ENCODE measurements at regions not wholly inside any gene's neighbourhood (a gene's known extent, or its start where the extent isn't known, plus 50 kb on each side); places are given as distances from the start of the nearest gene placed in this dataset.
"Not testable (repeated sequence)": the region's sequence is repeated elsewhere in the genome, so short reads cannot be mapped to it uniquely, and the experiment has no call there.

GRCh38 chr10:57094965-57095364 is 733.9 kb upstream of the ZWINT start:
- Histone ChIP-seq H3K27ac (no peak overlapping the region), H3K36me3 (replicated peaks) (no peaks in the 10 kb centered on the region), H3K4me3 (ENCODE audit: low read depth, low read length) (no peak overlapping the region), H3K27me3 (replicated peaks) (no peaks in the 10 kb centered on the region)
- TF ChIP-seq, protein P1, sequence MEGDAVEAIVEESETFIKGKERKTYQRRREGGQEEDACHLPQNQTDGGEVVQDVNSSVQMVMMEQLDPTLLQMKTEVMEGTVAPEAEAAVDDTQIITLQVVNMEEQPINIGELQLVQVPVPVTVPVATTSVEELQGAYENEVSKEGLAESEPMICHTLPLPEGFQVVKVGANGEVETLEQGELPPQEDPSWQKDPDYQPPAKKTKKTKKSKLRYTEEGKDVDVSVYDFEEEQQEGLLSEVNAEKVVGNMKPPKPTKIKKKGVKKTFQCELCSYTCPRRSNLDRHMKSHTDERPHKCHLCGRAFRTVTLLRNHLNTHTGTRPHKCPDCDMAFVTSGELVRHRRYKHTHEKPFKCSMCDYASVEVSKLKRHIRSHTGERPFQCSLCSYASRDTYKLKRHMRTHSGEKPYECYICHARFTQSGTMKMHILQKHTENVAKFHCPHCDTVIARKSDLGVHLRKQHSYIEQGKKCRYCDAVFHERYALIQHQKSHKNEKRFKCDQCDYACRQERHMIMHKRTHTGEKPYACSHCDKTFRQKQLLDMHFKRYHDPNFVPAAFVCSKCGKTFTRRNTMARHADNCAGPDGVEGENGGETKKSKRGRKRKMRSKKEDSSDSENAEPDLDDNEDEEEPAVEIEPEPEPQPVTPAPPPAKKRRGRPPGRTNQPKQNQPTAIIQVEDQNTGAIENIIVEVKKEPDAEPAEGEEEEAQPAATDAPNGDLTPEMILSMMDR (IDR thresholded peaks at IDR 0.05; ENCODE audit: low read depth, low read length, missing control alignments) = no peak
- in situ Hi-C loops (cut with HindIII; ENCODE audit: low pct_ligation_motif_present, low sequenced_read_pairs) = no loop called here
- no peak for DNase-seq

- in situ Hi-C loops (cut with HindIII; ENCODE audit: low pct_ligation_motif_present, low sequenced_read_pairs) = no loop called here
- TF ChIP-seq, protein P1 (IDR thresholded peaks at IDR 0.05; ENCODE audit: low read depth, low read length, missing control alignments) = no peak
- Histone ChIP-seq H3K27ac (no peak overlapping the region), H3K27me3 (replicated peaks) (no peaks in the 10 kb centered on the region), H3K4me3 (ENCODE audit: low read depth, low read length) (no peak overlapping the region), H3K36me3 (replicated peaks) (no peaks in the 10 kb centered on the region)
- no peak for DNase-seq
Observed at GRCh38 chr10:57094083-57094482, 733.0 kb upstream of the ZWINT start.

DNA sequence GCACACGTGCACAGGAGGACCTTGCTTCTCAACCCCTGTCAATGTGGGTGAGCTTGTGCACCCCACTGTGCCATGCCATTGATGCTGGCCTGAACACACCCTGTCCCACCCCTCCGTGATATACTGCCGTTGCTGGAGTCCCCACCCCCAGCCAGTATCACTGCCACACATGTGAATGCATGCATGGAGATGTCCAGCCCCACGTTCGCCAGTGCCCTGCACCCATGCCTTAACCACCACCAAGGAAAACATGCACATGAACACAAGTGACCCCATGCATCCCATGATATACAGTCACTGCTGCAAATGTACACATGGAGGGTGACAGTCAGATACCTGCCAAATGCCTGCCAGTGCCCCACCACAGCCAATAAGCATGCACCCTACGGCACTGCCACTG is 692.5 kb upstream of the ZWINT start:
- Histone ChIP-seq H3K27me3 (replicated peaks) (no peaks in the 10 kb centered on the region), H3K4me3 (ENCODE audit: low read depth, low read length) (no peak overlapping the region), H3K36me3 (replicated peaks) (no peaks in the 10 kb centered on the region), H3K27ac (no peak overlapping the region)
- DNase-seq = no peak
- TF ChIP-seq, protein P1 (IDR thresholded peaks at IDR 0.05; ENCODE audit: low read depth, low read length, missing control alignments) = no peak
- in situ Hi-C loops (cut with HindIII; ENCODE audit: low pct_ligation_motif_present, low sequenced_read_pairs) = no loop called here

- Histone ChIP-seq H3K36me3 (replicated peaks) (no peaks in the 10 kb centered on the region), H3K27ac (no peak overlapping the region), H3K4me3 (ENCODE audit: low read depth, low read length) (no peak overlapping the region), H3K27me3 (replicated peaks) (no peaks in the 10 kb centered on the region)
- in situ Hi-C loops (cut with HindIII; ENCODE audit: low pct_ligation_motif_present, low sequenced_read_pairs) = no loop called here
- DNase-seq = no peak
- TF ChIP-seq, protein P1 (IDR thresholded peaks at IDR 0.05; ENCODE audit: low read depth, low read length, missing control alignments) = no peak
Observed at GRCh38 chr10:57049096-57049495, 688.0 kb upstream of the ZWINT start.

DNA sequence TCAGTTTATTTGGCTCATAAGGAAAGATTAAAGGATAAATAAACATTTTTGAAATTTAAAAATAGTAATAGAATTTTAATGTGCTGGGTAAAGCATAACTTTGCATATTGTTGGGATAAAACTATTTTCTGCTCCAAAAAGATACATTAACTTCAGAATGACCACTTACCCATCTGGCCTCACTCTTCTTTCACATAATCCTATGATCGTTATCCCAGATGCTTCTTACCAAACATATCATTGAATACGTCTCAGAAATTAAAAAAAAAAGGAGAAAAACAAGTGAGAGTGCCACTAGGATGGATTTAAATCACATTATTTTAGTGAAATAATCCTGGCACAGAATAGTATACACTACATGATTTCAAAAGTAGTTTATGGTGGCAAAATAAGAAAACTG is 677.5 kb upstream of the ZWINT start:
- H3K27me3 ChIP-seq (replicated peaks) = no peaks in the 10 kb centered on the region
- no peaks in the 10 kb centered on the region for H3K36me3 ChIP-seq (replicated peaks)
- no peak overlapping the region for H3K4me3 ChIP-seq (ENCODE audit: low read depth, low read length)
- in situ Hi-C loops (cut with HindIII; ENCODE audit: low pct_ligation_motif_present, low sequenced_read_pairs) = no loop called here
- no peak overlapping the region for H3K27ac ChIP-seq
- DNase-seq = no peak
- TF ChIP-seq, protein P1 (IDR thresholded peaks at IDR 0.05; ENCODE audit: low read depth, low read length, missing control alignments) = no peak

GRCh38 chr10:57035310-57035709 is 674.3 kb upstream of the ZWINT start:
- Histone ChIP-seq H3K36me3 (replicated peaks) (no peaks in the 10 kb centered on the region), H3K27ac (no peak overlapping the region), H3K27me3 (replicated peaks) (no peaks in the 10 kb centered on the region), H3K4me3 (ENCODE audit: low read depth, low read length) (no peak overlapping the region)
- TF ChIP-seq, protein P1 (IDR thresholded peaks at IDR 0.05; ENCODE audit: low read depth, low read length, missing control alignments) = no peak
- DNase-seq = no peak
- in situ Hi-C loops (cut with HindIII; ENCODE audit: low pct_ligation_motif_present, low sequenced_read_pairs) = no loop called here

DNA sequence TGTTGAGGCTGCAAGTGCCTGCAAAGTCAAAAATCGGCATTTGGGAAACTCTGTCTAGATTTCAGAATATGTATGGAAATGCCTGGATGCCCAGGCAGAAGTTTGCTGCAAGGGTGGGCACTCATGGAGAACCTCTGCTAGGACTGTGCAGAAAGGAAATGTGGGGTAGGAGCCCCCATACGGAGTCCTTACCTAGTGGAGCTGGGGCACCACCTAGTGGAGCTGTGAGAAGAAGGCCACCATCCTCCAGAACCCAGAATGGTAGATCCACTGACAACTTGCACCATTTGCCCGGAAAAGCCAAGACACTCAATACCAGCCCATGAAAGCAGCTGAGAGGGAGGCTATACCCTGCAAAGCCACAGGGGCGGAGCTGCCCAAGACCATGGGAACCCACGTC is 671.2 kb upstream of the ZWINT start:
- in situ Hi-C loops (cut with HindIII; ENCODE audit: low pct_ligation_motif_present, low sequenced_read_pairs); H3K36me3 ChIP-seq (replicated peaks); H3K27ac ChIP-seq; H3K27me3 ChIP-seq (replicated peaks); DNase-seq; H3K4me3 ChIP-seq (ENCODE audit: low read depth, low read length): not testable (repeated sequence)

Data from brain microvascular endothelial cell (primary cell).